Motor neuron (in vitro differentiated cells): ENCODE measurements at regions not wholly inside any gene's neighbourhood (a gene's known extent, or its start where the extent isn't known, plus 50 kb on each side); places are given as distances from the start of the nearest gene placed in this dataset.

Experiments used
- ATAC-seq, 8 experiments: fragments of 200-7000 bp; cut with Tn5 transposase; replicated peaks in 6 of 8; 2 replicates each; pipeline ENCODE4 v1.8.0; 2021; ENCODE audit warnings: mild to moderate bottlenecking in 8 of 8, moderate library complexity in 8 of 8
- H3K27ac ChIP-seq, 2 donors: fragments of 250-450 bp; sonication (Bioruptor Pico); 2 replicates each; pipeline ENCODE4 v1.9.0; 2021; ENCODE audit warnings: antibody characterized with exemption in 2 of 2, mild to moderate bottlenecking in 2 of 2, moderate library complexity in 1 of 2
- H3K4me1 ChIP-seq, 2 donors: fragments of 250-450 bp; sonication (Bioruptor Pico); replicated peaks in 1 of 2; 2 replicates each; pipeline ENCODE4 v1.6.1; 2021; ENCODE audit warnings: antibody characterized with exemption in 2 of 2, mild to moderate bottlenecking in 2 of 2, moderate library complexity in 1 of 2
- H3K4me3 ChIP-seq, 5 donors: fragments of 250-450 bp; sonication (Bioruptor Pico); 2 replicates each; pipeline ENCODE4 v1.9.0; 2021; ENCODE audit warnings: antibody characterized with exemption in 5 of 5, mild to moderate bottlenecking in 5 of 5, moderate library complexity in 4 of 5
- WGBS, 10 experiments: fragments of 450-650 bp; shearing (Covaris generic); methylation state at CpG; one replicate each; pipeline ENCODE4 v1.0.0; 2022; 5-methylcytosine and 5-hydroxymethylcytosine counted together
- in situ Hi-C, 9 experiments: fragments of 400-800 bp; cut with MboI; loops; one replicate each; pipeline ENCODE4 v1.15.0; 2021; ENCODE audit warnings: low sequenced_read_pairs in 9 of 9, low pct_unique_long_range_greater_than_20kb in 2 of 9; ENCODE audit not compliant: unreplicated experiment in 9 of 9

- Histone ChIP-seq H3K4me3 (no peak overlapping the region), H3K27ac (no peak overlapping the region), H3K4me1 (no peaks in the 10 kb centered on the region)
- 0 to 100% (median 50%) methylated on average over 1 of the region's 1 CpG; no CpG with 5 or more reads in 5 of the 10 experiments for WGBS, 10 experiments
- in situ Hi-C loops, result no loop called here
- ATAC-seq, result peak in 2 of 8 experiments; percentile 30 to 71
Observed at GRCh38 chr15:23514484-23514883, 51.0 kb upstream of the MKRN3 start.

- Histone ChIP-seq H3K4me3 (no peak overlapping the region), H3K4me1 (peaks cover 0 to 6% of the 10 kb centered on the region in 2 donors), H3K27ac (no peak overlapping the region)
- no peak for ATAC-seq
- in situ Hi-C loops, result no loop called here
Observed at GRCh38 chr15:23506762-23507161, 58.7 kb upstream of the MKRN3 start.

GRCh38 chr15:23503980-23504379 lies 56.9 kb upstream of the GOLGA6L2 start:
- no peak for ATAC-seq
- WGBS, 10 experiments, result 0 to 57% (median 21%) methylated on average over 1 to 3 of the region's 3 CpGs; no CpG with 5 or more reads in 2 of the 10 experiments
- H3K27ac ChIP-seq, result no peak overlapping the region
- H3K4me3 ChIP-seq, result no peak overlapping the region
- H3K4me1 ChIP-seq, result peaks cover 0 to 6% of the 10 kb centered on the region in 2 donors
- in situ Hi-C loops, result no loop called here

- 0 to 80% (median 32%) methylated on average over 1 to 4 of the region's 4 CpGs; no CpG with 5 or more reads in 3 of the 10 experiments for WGBS, 10 experiments
- in situ Hi-C loops, result no loop called here
- no peak overlapping the region for H3K4me3 ChIP-seq
- peak in 1 of 8 experiments; percentile 75 for ATAC-seq
- no peak overlapping the region for H3K27ac ChIP-seq
- H3K4me1 ChIP-seq, result peaks cover 0 to 6% of the 10 kb centered on the region in 2 donors
Observed at GRCh38 chr15:23503576-23503975, 56.5 kb upstream of the GOLGA6L2 start.

- Histone ChIP-seq H3K4me1 (no peaks in the 10 kb centered on the region), H3K27ac (no peak overlapping the region), H3K4me3 (no peak overlapping the region)
- ATAC-seq, result peak in 1 of 8 experiments; percentile 27
- 0 to 7% (median 0%) methylated on average over 1 to 2 of the region's 2 CpGs; no CpG with 5 or more reads in 4 of the 10 experiments for WGBS, 10 experiments
- in situ Hi-C loops, result no loop called here
Observed at GRCh38 chr15:23497710-23498111, 50.7 kb upstream of the GOLGA6L2 start.
